GM12892 (cell line): ENCODE measurements at regions not wholly inside any gene's neighbourhood (a gene's known extent, or its start where the extent isn't known, plus 50 kb on each side); places are given as distances from the start of the nearest gene placed in this dataset.

Experiments
- POLR2AphosphoS5 ChIP-seq: IDR thresholded peaks from 2 replicates; pipeline ENCODE4 v1.6.1; 2011; ENCODE audit warnings: low read depth, low read length, control low read depth
- TAF1 ChIP-seq: IDR thresholded peaks from 2 replicates; pipeline ENCODE4 v1.6.1; 2011; ENCODE audit warnings: low read depth, mild to moderate bottlenecking, control low read depth, low read length, borderline replicate concordance

- TF ChIP-seq TAF1 (no peak), POLR2AphosphoS5 (no peak)
Measured at GRCh38 chr20:18974660-18975059, 161.1 kb downstream of the SCP2D1 start.
